ENCODE measurements at regions not wholly inside any gene's neighbourhood (a gene's known extent, or its start where the extent isn't known, plus 50 kb on each side); places are given as distances from the start of the nearest gene placed in this dataset.

DNA sequence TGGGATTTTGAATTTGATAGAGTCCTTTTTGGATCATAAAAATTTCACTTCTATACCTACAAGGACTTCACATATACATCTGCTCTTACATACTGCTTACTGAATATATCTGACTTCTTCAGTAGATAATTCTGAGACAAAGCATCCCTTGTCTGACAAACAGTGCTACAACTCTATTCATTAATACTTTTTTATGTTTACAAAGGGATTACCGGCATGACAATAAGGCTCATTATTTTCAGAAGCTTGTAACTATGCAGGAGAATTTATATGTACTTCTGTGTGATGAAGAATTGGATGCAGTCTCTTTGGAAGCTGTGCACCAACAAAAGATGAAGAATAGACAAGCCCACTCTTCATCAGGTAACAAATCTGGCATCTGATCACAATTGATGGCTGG lies 1070.3 kb downstream of the STIM2 start:
- TF ChIP-seq, protein P1, sequence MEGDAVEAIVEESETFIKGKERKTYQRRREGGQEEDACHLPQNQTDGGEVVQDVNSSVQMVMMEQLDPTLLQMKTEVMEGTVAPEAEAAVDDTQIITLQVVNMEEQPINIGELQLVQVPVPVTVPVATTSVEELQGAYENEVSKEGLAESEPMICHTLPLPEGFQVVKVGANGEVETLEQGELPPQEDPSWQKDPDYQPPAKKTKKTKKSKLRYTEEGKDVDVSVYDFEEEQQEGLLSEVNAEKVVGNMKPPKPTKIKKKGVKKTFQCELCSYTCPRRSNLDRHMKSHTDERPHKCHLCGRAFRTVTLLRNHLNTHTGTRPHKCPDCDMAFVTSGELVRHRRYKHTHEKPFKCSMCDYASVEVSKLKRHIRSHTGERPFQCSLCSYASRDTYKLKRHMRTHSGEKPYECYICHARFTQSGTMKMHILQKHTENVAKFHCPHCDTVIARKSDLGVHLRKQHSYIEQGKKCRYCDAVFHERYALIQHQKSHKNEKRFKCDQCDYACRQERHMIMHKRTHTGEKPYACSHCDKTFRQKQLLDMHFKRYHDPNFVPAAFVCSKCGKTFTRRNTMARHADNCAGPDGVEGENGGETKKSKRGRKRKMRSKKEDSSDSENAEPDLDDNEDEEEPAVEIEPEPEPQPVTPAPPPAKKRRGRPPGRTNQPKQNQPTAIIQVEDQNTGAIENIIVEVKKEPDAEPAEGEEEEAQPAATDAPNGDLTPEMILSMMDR (conservative IDR thresholded peaks at IDR 0.05) = no peak

DNA sequence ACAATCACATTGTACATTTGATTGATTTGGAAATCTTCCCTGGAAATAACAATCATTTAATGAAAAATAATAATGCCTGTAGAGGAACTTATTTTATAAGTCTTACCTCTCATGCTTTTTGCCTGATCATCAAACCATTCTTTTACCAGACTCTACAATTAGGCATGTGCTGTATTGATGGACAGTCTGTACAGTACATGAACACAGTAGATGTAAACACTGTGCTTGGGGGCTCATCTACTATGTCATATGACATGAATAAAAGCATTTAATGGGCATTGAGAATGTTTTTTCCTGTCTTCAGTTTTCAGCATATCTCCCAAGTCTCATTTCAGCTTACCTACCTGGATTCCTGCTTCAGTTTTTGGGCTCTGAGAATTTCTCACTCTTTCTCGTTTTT lies 1070.9 kb downstream of the STIM2 start:
- TF ChIP-seq, protein P1 (conservative IDR thresholded peaks at IDR 0.05) = no peak
- Mint-ChIP-seq H3K4me1 (peaks cover 26% of the 10 kb centered on the region), H3K36me3 (ENCODE audit: low read depth) (no peaks in the 10 kb centered on the region), H3K27me3 (ENCODE audit: low read depth) (no peaks in the 10 kb centered on the region), H3K4me3 (no peak overlapping the region), H3K27ac (ENCODE audit: unreplicated experiment) (peak overlapping the region; percentile 85), H3K9me3 (no peaks in the 10 kb centered on the region)
- no peak for DNase-seq (ENCODE audit: low read depth, low spot score)

More for the DNA sequence above, 1070.3 kb downstream of the STIM2 start:
- Mint-ChIP-seq H3K36me3 (ENCODE audit: low read depth) (no peaks in the 10 kb centered on the region), H3K9me3 (no peaks in the 10 kb centered on the region), H3K4me3 (no peak overlapping the region), H3K27me3 (ENCODE audit: low read depth) (no peaks in the 10 kb centered on the region), H3K27ac (ENCODE audit: unreplicated experiment) (no peak overlapping the region), H3K4me1 (peaks cover 26% of the 10 kb centered on the region)
- DNase-seq (ENCODE audit: low read depth, low spot score) = no peak

DNA sequence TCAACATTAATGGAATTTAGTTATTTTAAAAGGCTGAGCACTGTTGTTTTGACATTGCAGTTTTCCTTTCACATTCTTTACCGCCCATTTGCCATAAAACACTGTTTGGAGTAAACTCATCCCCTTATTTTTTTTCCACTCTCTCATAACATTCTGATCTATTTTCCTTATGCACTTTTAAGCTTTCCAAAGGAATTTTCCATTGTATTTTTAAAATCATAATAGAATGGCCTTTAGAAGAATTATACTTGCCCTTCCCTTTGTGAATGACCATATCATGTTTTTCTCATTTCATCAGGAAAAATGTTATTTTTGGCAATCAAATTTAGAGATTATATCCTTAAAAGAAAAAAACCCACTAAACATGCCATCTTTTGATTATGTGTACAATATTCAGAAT lies 1074.2 kb downstream of the STIM2 start:
- Mint-ChIP-seq H3K9me3 (no peaks in the 10 kb centered on the region), H3K27me3 (ENCODE audit: low read depth) (no peaks in the 10 kb centered on the region), H3K4me3 (no peak overlapping the region), H3K4me1 (peaks cover 20% of the 10 kb centered on the region), H3K36me3 (ENCODE audit: low read depth) (no peaks in the 10 kb centered on the region), H3K27ac (ENCODE audit: unreplicated experiment) (no peak overlapping the region)
- no peak for DNase-seq (ENCODE audit: low read depth, low spot score)
- TF ChIP-seq, protein P1 (conservative IDR thresholded peaks at IDR 0.05) = no peak

DNA sequence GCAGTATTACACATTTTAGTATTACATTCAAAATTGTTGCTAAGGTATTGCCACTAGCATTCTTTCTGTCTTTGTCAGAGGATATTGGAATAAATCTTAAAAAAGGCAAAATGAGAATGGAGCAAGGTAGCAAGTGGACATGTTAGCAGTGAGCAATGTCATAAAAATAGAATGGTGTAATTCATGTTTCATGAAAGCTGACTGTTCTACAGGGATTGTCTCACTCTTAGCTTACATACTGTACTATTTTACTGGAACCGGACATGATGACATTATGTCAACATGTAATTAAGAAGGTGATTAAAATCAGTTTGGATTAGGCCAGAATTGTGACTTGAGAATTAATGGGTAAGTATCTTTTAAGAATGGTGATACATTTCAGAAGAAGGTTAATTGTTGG lies 1086.2 kb downstream of the STIM2 start:
- no peaks in the 10 kb centered on the region for H3K27me3 Mint-ChIP-seq (ENCODE audit: low read depth)
- no peak overlapping the region for H3K27ac Mint-ChIP-seq (ENCODE audit: unreplicated experiment)
- DNase-seq (ENCODE audit: low read depth, low spot score) = no peak
- no peak overlapping the region for H3K4me3 Mint-ChIP-seq
- no peaks in the 10 kb centered on the region for H3K4me1 Mint-ChIP-seq
- H3K9me3 Mint-ChIP-seq = peaks cover 4% of the 10 kb centered on the region
- TF ChIP-seq, protein P1 (conservative IDR thresholded peaks at IDR 0.05) = no peak
- H3K36me3 Mint-ChIP-seq (ENCODE audit: low read depth) = no peaks in the 10 kb centered on the region

DNA sequence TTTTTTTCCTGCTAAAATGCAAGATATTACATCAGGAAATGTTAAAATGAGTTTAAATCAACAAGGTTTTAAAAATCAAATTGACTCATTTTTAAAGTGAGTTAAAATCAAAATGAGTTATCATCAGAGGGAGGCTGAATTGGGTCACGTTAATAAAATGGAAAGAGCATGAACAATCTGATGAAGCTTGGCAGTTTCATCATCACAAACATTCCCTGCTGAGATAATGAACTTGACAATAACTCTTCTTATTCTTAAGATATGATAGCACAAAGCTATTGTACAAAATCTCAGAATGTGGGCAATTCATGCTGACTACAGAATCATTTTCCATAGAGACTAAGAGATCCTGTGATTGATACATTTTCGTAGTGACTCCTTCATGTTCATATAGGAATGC lies 1086.7 kb downstream of the STIM2 start:
- DNase-seq (ENCODE audit: low read depth, low spot score) = no peak
- no peaks in the 10 kb centered on the region for H3K36me3 Mint-ChIP-seq (ENCODE audit: low read depth)
- no peaks in the 10 kb centered on the region for H3K27me3 Mint-ChIP-seq (ENCODE audit: low read depth)
- TF ChIP-seq, protein P1 (conservative IDR thresholded peaks at IDR 0.05) = no peak
- H3K27ac Mint-ChIP-seq (ENCODE audit: unreplicated experiment) = no peak overlapping the region
- H3K4me1 Mint-ChIP-seq = no peaks in the 10 kb centered on the region
- peaks cover 4% of the 10 kb centered on the region for H3K9me3 Mint-ChIP-seq
- H3K4me3 Mint-ChIP-seq = no peak overlapping the region

DNA sequence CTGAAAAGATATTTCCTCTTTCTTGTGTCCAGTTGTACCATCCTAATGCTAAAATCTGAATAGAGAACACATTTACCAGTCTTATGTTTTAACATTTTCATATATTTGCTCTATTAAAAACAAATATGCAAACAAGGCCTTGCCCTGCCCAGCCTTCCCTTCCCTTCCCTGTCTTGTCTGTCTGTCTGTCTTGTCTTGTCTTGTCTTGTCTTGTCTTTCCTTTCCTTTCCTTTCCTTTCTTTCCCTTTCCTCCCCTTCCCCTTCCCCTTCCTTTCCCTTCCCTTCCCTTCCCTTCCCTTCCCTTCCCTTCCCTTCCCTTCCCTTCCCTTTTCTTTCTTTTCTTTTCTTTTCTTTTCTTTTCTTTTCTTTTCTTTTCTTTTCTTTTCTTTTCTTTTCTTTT lies 1103.5 kb downstream of the STIM2 start:
- H3K9me3 Mint-ChIP-seq = peaks cover 6% of the 10 kb centered on the region
- no peaks in the 10 kb centered on the region for H3K4me1 Mint-ChIP-seq
- TF ChIP-seq, protein P1 (conservative IDR thresholded peaks at IDR 0.05) = no peak
- H3K4me3 Mint-ChIP-seq = no peak overlapping the region
- no peaks in the 10 kb centered on the region for H3K27me3 Mint-ChIP-seq (ENCODE audit: low read depth)
- H3K27ac Mint-ChIP-seq (ENCODE audit: unreplicated experiment) = no peak overlapping the region
- no peaks in the 10 kb centered on the region for H3K36me3 Mint-ChIP-seq (ENCODE audit: low read depth)
- DNase-seq (ENCODE audit: low read depth, low spot score) = no peak

Data from neural crest cell (in vitro differentiated cells).